ENCODE measurements at regions not wholly inside any gene's neighbourhood (a gene's known extent, or its start where the extent isn't known, plus 50 kb on each side); places are given as distances from the start of the nearest gene placed in this dataset.
A peak's percentile ranks its signal among the peaks of the same experiment; 100 is the strongest.
"Not testable (repeated sequence)": the region's sequence is repeated elsewhere in the genome, so short reads cannot be mapped to it uniquely, and the experiment has no call there.

GRCh38 chr6:47407300-47408281 lies 70.0 kb upstream of the CD2AP start:
- DNase-seq: no peak

- peak; percentile 2 for DNase-seq
These were observed 63.7 kb upstream of the CD2AP start for GRCh38 chr6:47413752-47414422.

- DNase-seq: no peak
These were observed 63.0 kb upstream of the CD2AP start for GRCh38 chr6:47414423-47415167.

- no peak for DNase-seq
These were observed 60.9 kb upstream of the CD2AP start for GRCh38 chr6:47416396-47417345.

GRCh38 chr6:47419621-47420020 lies 58.0 kb upstream of the CD2AP start:
- DNase-seq: no peak

GRCh38 chr6:47420394-47421371 lies 56.9 kb upstream of the CD2AP start:
- no peak for DNase-seq

- no peak for DNase-seq
These were observed 54.5 kb upstream of the CD2AP start for GRCh38 chr6:47423079-47423478.

GRCh38 chr6:47424436-47424836 lies 53.2 kb upstream of the CD2AP start:
- DNase-seq: no peak

GRCh38 chr6:47425724-47426123 lies 51.9 kb upstream of the CD2AP start:
- not testable (repeated sequence) for DNase-seq

- DNase-seq: no peak
These were observed 50.9 kb upstream of the CD2AP start for GRCh38 chr6:47426524-47427302.

- no peak for DNase-seq
These were observed 49.9 kb upstream of the CD2AP start for GRCh38 chr6:47427680-47428079.

All from stimulated activated naive CD4-positive, alpha-beta T cell treated with Interleukin-2 at 50 U/mL for 16 hours (primary cell).